ENCODE measurements at regions not wholly inside any gene's neighbourhood (a gene's known extent, or its start where the extent isn't known, plus 50 kb on each side); places are given as distances from the start of the nearest gene placed in this dataset.

DNA sequence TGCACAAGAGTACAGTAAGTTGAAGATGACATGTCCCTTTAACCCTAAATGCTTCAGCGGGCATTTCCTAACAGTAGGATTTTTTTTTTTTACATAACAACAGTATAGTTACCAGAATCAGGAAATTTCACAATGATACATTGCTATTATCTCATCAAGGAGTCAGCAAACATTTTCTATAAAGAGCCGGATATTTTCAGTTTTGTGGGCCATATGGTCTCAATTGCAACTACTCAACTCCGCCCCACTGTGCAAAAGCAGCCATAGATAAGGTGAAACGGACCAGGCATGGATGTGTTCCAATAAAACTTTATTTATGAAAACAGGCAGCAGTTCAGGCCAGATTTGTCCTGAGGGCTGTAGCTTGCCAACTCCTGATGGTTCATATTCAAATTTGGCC is 130.6 kb downstream of the SMAD6 start:
- no peak for DNase-seq (ENCODE audit: extremely low read depth, low read depth)
- TF ChIP-seq CTCF (IDR thresholded peaks at IDR 0.05; ENCODE audit: low read depth, low read length), result no peak

DNA sequence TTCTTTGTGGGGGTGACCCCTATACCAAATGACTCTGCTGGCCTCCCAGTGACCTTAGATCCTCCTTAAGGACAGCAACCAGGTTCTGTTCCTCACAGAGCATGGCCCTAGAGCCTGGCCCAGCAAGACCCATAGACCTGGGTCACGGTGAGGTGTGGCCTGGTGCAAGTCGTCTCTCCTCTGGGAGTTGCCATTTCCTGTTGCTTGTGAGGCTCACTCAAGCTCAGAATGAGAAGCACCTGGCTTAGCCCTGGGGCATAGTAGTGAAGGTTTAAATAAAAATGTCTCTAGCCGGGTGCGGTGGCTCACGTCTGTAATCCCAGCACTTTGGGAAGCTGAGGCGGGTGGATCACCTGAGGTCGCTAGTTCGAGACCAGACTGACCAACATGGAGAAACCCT is 131.3 kb downstream of the SMAD6 start:
- no peak for TF ChIP-seq CTCF (IDR thresholded peaks at IDR 0.05; ENCODE audit: low read depth, low read length)
- no peak for DNase-seq (ENCODE audit: extremely low read depth, low read depth)

DNA sequence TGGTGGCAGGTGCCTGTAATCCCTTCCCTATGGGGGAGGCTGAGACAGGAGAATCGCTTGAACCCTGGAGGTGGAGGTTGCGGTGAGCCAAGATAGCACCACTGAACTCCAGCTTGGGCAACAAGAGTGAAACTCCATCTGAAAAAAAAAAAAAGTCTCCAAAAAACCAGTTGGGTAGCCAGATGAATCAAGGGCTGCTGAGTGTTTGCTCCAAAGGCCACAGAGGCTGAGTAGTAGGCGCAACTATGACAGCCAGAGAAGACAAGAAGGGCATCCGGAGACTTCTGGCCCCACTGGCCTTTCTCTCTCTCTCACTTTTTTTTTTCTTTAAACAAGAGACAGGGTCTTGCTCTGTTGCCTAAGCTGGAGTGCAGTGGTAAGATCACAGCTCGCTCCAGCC is 131.8 kb downstream of the SMAD6 start:
- no peak for DNase-seq (ENCODE audit: extremely low read depth, low read depth)
- no peak for TF ChIP-seq CTCF (IDR thresholded peaks at IDR 0.05; ENCODE audit: low read depth, low read length)

- TF ChIP-seq CTCF (IDR thresholded peaks at IDR 0.05; ENCODE audit: low read depth, low read length), result no peak
- no peak for DNase-seq (ENCODE audit: extremely low read depth, low read depth)
Measured at GRCh38 chr15:66834881-66835878, 133.1 kb downstream of the SMAD6 start.

DNA sequence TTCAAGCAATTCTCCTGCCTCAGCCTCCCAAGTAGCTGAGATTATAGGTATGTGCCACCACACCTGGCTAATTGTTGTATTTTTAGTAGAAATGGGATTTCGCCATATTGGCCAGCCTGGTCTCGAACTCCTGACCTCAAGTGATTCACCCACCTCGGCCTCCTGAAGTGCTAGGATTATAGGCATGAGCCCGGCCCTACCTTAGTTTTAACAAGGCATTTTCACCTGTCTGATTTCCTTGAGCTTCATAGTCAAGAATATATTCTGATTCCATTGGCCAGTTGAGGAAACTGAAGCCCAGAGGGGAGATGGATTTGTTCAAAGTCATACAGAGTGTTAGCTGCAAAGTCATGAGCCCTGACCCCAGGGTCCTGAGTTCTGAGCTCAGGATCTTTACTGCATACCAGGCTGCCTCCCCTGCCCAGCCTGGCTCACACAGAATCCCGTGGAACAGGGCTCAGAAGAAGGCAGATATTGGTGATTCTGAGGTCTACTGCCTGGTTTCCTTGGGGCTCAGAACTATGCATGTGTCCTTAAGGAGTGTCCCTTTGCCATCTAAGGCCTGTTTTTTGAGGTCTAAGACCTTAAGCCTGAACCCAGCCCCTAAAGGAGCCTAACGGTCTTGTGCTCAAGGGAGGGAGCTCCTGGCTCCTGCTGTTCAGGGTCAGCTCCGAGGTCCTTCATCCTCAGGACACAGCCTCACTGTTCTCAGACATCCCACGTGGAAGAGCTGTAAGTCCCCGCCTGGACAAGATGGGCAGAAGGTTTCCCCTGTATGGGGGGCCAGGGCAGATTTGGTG is 134.4 kb downstream of the SMAD6 start:
- no peak for TF ChIP-seq CTCF (IDR thresholded peaks at IDR 0.05; ENCODE audit: low read depth, low read length)
- DNase-seq (ENCODE audit: extremely low read depth, low read depth), result no peak

DNA sequence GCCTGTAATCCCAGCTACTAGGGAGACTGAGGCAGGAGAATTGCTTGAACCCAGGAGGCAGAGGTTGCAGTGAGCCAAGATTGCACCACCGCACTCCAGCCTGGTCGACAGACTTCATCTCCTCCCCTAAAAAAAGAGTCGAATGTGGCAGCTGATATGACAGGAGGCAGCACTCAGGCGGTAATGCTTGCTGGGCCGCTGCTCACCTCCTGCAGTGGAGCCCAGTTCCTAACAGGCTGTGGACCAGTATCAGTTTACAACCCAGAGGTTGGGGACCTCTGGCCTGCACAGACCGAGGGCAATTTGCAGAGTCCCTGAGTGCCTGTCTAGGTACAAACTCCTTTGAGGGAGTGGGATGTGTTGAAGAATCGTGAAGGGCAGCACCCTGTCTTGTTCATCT is 136.2 kb downstream of the SMAD6 start:
- no peak for TF ChIP-seq CTCF (IDR thresholded peaks at IDR 0.05; ENCODE audit: low read depth, low read length)
- no peak for DNase-seq (ENCODE audit: extremely low read depth, low read depth)

Measured in AG09319 (cell line).